HG02938 (cell line): ENCODE measurements at regions not wholly inside any gene's neighbourhood (a gene's known extent, or its start where the extent isn't known, plus 50 kb on each side); places are given as distances from the start of the nearest gene placed in this dataset.
"Not testable (repeated sequence)": the region's sequence is repeated elsewhere in the genome, so short reads cannot be mapped to it uniquely, and the experiment has no call there.

ENCODE experiments used
- ATAC-seq: cut with Tn5 transposase; IDR thresholded peaks from one replicate; pipeline ENCODE4 v1.9.1; 2021; ENCODE audit warnings: mild to moderate bottlenecking, moderate library complexity; ENCODE audit not compliant: unreplicated experiment

DNA sequence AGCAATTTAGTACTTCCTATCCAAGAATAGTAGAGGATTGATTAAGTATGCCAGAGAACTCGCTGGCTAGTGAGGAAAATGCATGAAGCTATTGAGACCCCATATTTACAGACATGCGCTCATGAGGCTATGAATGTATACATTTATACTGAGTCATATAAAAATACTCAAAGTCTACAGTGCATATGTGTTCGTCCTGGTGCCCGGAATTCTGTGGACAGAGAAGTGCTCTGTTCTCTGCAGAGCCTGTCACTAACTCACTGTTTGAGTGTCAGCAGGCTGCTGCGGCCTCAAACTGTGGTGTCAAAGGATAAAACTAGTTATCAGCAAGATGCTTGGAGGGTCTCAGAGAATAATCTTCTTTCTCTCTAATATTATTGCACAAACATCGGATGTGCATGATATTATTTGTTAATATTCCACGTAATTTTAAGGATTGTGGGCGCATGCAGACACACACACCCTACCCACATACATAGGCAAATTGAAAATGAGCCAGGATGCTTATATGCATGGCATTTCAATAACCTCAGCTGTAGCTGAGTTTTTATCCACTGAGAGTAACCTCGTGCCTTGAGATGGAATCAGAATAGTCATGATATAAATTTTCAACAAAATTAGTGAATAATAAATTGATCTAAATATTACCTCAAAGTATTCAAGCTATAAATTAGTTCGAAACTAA, 50.0 kb upstream of the TSC22D2 start:
- ATAC-seq, result no peak

DNA sequence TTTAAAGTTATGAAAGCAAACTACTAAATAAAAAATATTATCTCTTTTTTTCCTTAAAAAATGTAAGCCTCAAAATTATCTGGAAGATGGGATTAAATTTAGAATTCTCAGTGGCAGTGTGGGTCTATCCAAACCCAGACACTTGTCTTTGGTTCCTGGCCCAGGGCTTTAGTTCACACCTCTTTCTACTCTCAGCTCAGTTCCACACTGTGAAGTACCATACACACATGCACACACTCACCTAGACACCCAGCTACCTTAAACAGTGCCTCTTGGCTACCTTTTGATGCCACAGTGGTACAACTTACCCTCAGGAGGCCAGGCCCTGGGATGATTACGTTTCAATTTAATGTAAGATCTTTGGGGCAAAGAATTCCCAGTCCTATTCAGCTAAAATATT, 51.0 kb upstream of the TSC22D2 start:
- no peak for ATAC-seq

DNA sequence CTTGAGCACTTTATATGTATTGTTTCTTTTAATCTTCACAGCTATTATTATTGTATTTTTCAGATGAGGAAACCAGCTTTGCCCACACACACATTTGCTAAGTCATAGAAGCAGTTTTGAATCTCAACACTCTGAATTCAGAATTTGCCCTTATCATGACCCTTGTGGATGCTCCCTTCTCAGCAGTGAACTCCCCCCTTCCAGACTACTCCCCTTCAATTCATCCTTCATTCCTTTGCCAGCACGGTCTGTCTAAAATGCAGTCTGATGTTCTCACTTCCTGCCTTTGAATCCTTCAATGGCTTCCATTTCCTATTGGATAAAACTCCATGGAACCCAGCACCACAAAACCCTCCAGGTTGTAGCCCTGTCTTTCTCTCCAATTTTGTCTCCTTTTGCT, 52.5 kb upstream of the TSC22D2 start:
- no peak for ATAC-seq

DNA sequence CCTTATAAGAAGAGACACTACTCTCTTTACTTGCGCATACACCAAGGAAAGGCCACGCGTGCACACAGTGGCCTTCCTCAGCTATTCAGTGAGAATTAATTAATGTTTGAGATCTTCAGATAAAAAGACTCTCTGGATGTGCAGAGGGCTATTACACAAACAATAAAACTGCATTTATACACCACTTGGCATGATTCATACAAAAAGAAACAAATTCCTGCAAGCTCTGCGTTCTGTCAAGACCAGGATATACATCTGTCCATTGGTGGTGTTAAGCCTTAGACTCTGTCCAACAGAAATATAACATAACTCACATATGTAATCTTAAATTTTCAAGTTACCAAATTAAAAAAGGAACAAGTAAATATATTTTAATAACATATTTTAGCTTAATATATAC, 55.2 kb upstream of the TSC22D2 start:
- ATAC-seq, result no peak

DNA sequence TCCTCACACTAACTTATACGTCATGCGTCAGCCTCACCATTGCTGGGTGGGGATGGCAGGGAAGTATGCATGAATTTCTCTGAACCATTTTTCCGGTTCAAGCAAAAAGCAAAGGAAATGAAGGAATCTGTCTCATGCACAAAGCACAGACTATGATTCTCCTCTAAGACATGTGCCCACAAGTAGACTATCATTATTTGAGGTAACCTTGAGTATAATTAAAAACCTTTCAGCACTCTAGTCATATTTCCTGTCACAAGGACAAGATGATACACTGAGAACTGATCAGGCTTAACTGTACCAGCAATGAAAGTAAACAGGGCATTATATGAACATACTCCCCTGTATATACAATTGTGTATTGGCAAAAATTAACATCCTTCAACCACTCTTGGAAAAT, 56.7 kb upstream of the TSC22D2 start:
- ATAC-seq, result no peak

DNA sequence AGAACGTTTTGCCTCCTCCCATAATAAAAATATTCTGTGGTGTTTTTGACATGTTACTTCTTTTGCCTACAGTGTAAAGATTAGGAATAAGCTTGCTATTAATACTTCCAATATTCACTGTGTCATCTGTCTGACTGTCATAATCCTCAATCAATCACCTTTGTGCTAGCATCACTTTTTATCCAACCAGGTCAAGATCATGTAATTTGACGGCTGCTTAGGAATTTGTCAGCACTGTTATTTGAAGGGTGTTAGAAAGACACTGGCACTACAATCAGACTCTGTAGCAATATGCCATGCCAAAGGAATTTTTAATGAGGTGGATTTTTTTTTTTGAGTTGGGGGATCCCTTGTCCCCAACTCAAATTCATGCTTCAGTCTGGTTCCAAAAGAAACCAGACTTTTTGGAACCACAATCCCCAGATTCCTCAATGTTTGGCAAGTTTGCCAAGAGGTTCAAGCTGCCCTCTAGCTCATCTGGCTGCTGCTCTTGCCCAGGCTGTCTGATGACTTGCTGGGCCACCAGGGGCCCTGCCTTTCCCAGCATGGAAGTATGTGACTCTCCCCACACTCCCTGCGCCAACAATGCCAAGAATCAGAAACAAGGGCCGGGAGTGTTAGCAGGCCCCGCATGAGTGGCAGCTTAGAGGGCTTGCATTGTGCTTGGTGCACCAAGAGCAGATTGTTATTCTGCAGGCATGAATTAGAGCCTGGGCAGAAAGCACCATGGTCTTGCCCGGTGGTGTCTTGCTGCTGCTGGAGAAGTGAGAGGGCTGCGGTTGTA, 58.6 kb upstream of the TSC22D2 start:
- no peak for ATAC-seq

DNA sequence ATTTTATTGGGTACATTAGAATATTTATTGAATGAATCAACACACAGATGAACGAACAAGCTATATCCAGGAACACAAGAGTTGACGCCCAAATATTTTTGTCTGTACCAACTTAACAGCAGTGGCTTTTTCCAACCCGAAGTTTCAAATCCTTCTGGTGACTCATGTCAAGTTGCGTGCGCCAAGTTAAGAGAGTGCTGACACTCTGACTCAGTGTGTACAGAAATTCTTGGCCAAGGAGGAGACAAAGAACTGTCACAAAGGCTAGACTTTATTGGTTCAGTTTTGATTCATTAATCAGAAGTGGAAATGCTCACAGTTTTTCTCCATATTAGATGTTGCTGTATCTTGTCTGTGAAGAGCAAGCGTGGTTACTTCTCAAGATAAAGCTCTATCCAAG, 59.6 kb upstream of the TSC22D2 start:
- ATAC-seq, result no peak

- no peak for ATAC-seq
Observed at GRCh38 chr3:150346981-150347863, 60.9 kb upstream of the TSC22D2 start.

DNA sequence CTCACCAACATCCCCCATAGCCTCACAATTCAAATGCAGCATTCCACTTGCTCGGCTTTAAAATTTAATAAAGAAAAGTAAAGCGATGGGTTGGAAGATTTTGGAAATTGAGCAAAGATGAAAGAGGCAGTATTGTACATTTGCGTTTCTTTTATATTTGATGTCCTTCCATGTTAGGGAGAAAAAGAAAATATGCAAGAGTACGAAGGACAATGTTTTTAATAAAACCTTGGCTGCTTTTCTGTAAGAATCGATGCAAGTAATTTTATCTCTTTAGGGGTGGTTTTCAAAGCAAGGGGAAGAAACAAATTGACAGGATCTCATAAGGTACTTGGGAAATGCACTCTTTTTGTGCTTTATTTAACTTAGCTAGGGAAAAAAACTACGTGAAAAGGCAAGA, 61.8 kb upstream of the TSC22D2 start:
- no peak for ATAC-seq

GRCh38 chr3:150345021-150345538, 63.0 kb upstream of the TSC22D2 start:
- no peak for ATAC-seq

- no peak for ATAC-seq
Observed at GRCh38 chr3:150344079-150344759, 63.9 kb upstream of the TSC22D2 start.

DNA sequence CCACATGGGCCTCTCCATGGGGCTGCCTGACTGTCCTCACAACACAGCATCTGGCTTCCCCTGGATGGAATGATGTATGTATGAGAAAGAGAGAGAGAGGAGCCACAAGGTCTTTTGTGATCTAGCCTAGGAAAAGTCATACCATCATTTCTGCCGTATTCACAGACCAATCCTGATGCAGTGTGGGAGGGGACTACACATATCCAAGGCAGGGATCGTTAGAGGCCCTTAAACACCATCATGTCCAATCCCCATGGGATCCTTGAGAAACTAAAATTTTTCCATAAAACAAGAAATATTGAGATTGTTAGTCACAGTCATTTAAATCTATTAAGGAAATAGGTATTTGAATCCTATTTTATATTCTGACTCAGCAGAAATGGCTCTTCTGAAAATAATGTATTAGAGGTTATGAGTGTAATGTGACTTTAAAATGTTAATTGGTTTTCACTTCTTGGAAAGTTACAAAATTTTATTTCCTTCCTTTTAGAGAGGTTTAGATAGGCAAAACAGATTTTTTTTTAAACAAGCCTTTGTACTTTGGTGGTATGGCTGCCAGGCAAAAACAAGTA, 65.1 kb upstream of the TSC22D2 start:
- ATAC-seq, result no peak

GRCh38 chr3:150341891-150342290, 66.2 kb upstream of the TSC22D2 start:
- ATAC-seq, result no peak

DNA sequence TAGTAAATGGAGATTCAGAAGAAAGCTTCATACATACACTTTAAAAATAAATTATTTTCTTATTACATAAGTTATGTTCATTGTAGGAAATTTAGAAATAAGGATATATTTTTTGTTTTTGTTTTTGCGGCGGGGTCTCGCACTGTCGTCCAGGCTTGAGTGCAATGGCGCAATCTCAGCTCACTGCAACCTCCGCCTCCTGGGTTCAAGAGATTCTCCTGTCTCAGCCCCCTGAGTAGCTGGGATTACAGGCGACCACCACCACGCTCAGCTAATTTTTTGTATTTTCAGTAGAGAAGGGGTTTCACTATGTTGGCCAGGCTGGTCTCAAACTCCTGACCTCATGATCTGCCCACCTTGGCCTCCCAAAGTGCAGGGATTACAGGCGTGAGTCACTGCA, 71.7 kb upstream of the TSC22D2 start:
- not testable (repeated sequence) for ATAC-seq

DNA sequence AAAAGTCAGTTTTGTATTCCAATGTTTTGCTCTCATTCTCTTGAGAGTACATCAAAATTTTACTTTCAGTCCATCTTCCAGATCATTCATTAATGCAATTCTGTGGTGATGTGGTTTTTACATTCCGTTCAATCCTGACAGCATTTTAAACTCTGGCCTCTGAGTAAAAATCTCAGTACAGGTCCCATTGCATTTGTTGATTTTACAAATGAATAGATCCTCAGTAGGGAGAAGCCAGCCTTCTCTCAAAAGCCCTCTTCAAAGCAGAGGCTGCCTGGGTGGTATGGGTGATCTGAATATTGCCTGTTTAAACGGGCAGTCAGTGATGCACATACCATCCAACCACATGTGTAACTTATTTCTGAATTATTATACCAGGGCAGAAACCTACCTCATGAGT, 72.5 kb upstream of the TSC22D2 start:
- no peak for ATAC-seq

DNA sequence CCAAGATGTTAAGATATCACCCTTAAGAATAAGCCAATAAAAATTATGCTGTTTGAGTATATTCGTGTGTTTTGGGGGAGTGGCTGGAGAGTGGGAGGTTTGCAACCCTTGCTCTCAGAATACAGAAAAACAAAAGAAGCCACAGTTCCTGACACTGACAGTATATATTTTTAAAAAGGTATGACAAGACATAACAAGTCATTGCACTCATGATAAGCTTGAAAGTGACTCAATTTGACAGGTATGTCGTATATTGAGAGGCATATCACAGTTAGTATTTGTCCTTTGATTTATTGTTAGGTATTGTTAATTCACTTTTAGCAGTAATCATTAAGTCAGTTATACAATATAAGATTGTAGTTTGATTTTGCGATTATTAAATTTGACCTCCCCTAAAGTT, 73.1 kb upstream of the TSC22D2 start:
- ATAC-seq, result no peak

GRCh38 chr3:150333477-150333876, 74.6 kb upstream of the TSC22D2 start:
- ATAC-seq, result no peak

- no peak for ATAC-seq
Observed at GRCh38 chr3:150331978-150332568, 76.0 kb upstream of the TSC22D2 start.

DNA sequence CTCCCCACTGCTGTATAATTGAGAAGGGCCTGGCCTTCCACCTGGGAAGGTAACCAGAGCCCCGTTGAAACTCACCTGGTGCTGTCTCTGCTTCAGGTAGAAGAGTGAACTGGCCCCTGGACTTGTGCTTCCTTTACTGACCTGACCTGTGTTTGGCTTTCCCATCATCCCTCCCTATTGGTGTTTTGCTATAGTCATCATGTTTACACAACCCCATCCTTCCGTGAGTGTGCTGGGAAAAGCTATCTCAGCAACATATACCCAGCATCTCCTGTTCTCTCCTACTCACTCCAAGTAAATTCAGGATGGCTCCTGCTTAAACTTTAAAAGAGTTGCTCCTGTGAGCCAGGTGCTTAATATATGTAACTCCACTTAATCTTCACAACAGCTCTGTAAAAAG, 77.2 kb upstream of the TSC22D2 start:
- no peak for ATAC-seq

GRCh38 chr3:150330174-150330573, 77.9 kb upstream of the TSC22D2 start:
- no peak for ATAC-seq
